HEK293 (cell line): ENCODE measurements at regions not wholly inside any gene's neighbourhood (a gene's known extent, or its start where the extent isn't known, plus 50 kb on each side); places are given as distances from the start of the nearest gene placed in this dataset.

Source experiments
- CTCF ChIA-PET: fragments of 350-600 bp; formaldehyde crosslinking; extraction: SDS; loops from one replicate; lab custom pipeline; 2021; ENCODE audit warnings: antibody characterized with exemption; lab: Yijun Ruan, JAX
- POLR2A ChIA-PET: fragments of 300-600 bp; formaldehyde crosslinking; extraction: SDS; loops from one replicate; lab custom pipeline; 2020; ENCODE audit warnings: antibody characterized with exemption, inconsistent platforms; lab: Yijun Ruan, JAX
- H3K27ac ChIP-seq: fragments of 200-500 bp; sonication (Bioruptor generic); 2 replicates; pipeline ENCODE4 v1.5.1; 2014; ENCODE audit warnings: low read depth, low read length, control low read depth, inconsistent platforms; ENCODE audit errors: extremely low read depth
- H3K36me3 ChIP-seq, 2 experiments: fragments of 200-500 bp in 1 of 2; sonication (Bioruptor generic) in 1 of 2; 1 replicate in 1 of 2; 2 replicates in 1 of 2; pipeline ENCODE4 v1.5.1; 2014 to 2017; ENCODE audit warnings: inconsistent platforms in 2 of 2, low read length in 2 of 2; ENCODE audit not compliant: control insufficient read depth in 2 of 2, insufficient read depth in 1 of 2
- H3K4me1 ChIP-seq: fragments of 200-500 bp; sonication (Bioruptor generic); 2 replicates; pipeline ENCODE4 v1.5.1; 2014; ENCODE audit warnings: mild to moderate bottlenecking, low read length, inconsistent platforms; ENCODE audit not compliant: control insufficient read depth, insufficient read depth
- H3K4me3 ChIP-seq: 2 replicates; pipeline ENCODE4 v1.5.1; 2011; ENCODE audit warnings: low read depth, mild to moderate bottlenecking, control low read depth, low read length, moderate library complexity
- H3K9me3 ChIP-seq: fragments of 200-500 bp; sonication (Bioruptor generic); 2 replicates; pipeline ENCODE4 v1.5.1; 2014; ENCODE audit warnings: low read depth, low read length, inconsistent platforms; ENCODE audit not compliant: control insufficient read depth, insufficient read depth
- ZNF19 ChIP-seq: fragments of 450-650 bp; formaldehyde crosslinking; IDR thresholded peaks from 2 replicates; pipeline ENCODE4; 2016; ENCODE audit warnings: missing biosample characterization, missing genetic modification characterization, low read depth
- ZNF24 ChIP-seq: fragments of 450-650 bp; formaldehyde crosslinking; IDR thresholded peaks from 2 replicates; pipeline ENCODE4 v1.5.1; 2016; ENCODE audit warnings: missing biosample characterization, missing genetic modification characterization
- ZNF341 ChIP-seq: fragments of 450-650 bp; formaldehyde crosslinking; IDR thresholded peaks from 2 replicates; pipeline ENCODE4; 2016; ENCODE audit warnings: low read depth, missing biosample characterization, missing genetic modification characterization
- ZNF677 ChIP-seq: fragments of 450-650 bp; IDR thresholded peaks from 2 replicates; pipeline ENCODE4 v1.5.0; 2018; ENCODE audit warnings: missing biosample characterization, mild to moderate bottlenecking, missing genetic modification characterization, moderate library complexity
- ZNF707 ChIP-seq: fragments of 450-650 bp; formaldehyde crosslinking; IDR thresholded peaks from 2 replicates; pipeline ENCODE4 v1.5.1; 2016; ENCODE audit warnings: missing biosample characterization, missing genetic modification characterization
- TF ChIP-seq, protein P1 (sequence below): fragments of 450-650 bp; formaldehyde crosslinking; IDR thresholded peaks from 2 replicates; pipeline ENCODE4 v1.5.1; 2016; ENCODE audit warnings: missing biosample characterization, missing genetic modification characterization, borderline replicate concordance
- TF ChIP-seq, protein P2 (sequence below): fragments of 450-650 bp; formaldehyde crosslinking; IDR thresholded peaks from 2 replicates; pipeline ENCODE4 v1.5.1; 2017; ENCODE audit warnings: missing biosample characterization, missing genetic modification characterization
- TF ChIP-seq, protein P3 (sequence below): fragments of 450-650 bp; formaldehyde crosslinking; IDR thresholded peaks from 2 replicates; pipeline ENCODE4 v1.5.1; 2016; ENCODE audit warnings: missing biosample characterization, missing genetic modification characterization, borderline replicate concordance
- TF ChIP-seq, protein P4 (sequence below): fragments of 450-650 bp; formaldehyde crosslinking; IDR thresholded peaks from 2 replicates; pipeline ENCODE4 v1.5.1; 2016; ENCODE audit warnings: missing biosample characterization, missing genetic modification characterization
- TF ChIP-seq, protein P5 (sequence below): fragments of 450-650 bp; formaldehyde crosslinking; IDR thresholded peaks from 2 replicates; pipeline ENCODE4 v1.5.1; 2016; ENCODE audit warnings: missing biosample characterization, missing genetic modification characterization, low read depth

DNA sequence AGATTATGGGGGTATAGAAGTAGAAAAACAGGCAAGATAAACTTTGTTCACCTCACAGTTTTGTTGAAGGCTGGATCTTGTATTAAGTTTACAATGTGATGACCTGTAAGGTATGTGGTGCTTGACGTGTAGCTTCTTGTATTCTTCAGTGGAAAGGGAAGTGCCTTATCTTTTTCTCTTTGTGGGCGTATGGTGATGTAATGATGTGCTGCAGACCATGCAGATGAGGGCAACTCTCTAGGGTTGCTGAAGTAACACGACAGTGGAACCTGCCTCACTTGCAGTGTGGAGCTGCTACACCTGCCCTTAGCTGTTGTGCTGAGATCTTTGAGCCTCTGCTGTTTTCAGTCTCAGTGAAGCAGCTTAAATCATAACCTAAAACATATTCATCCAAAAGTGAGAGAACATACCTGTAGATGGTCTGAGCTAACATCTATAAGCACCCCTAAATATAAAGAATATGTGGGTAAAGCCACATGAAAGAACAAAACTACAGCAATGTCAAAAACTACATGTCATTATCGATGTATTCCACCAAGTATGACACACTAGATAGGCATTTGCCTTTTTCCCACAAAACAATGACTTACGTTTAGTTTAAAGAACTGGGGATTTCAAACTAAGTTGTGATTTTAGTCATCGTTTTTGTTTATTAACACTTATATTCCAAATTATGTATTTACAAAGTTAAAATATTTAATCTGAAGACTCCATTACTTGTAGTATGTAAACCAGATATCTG, 1144.1 kb downstream of the CNTNAP5 start:
- ChIA-PET CTCF (no interaction called here), POLR2A (no interaction called here)
- H3K27ac ChIP-seq: no peak overlapping the region
- TF ChIP-seq, protein P1, sequence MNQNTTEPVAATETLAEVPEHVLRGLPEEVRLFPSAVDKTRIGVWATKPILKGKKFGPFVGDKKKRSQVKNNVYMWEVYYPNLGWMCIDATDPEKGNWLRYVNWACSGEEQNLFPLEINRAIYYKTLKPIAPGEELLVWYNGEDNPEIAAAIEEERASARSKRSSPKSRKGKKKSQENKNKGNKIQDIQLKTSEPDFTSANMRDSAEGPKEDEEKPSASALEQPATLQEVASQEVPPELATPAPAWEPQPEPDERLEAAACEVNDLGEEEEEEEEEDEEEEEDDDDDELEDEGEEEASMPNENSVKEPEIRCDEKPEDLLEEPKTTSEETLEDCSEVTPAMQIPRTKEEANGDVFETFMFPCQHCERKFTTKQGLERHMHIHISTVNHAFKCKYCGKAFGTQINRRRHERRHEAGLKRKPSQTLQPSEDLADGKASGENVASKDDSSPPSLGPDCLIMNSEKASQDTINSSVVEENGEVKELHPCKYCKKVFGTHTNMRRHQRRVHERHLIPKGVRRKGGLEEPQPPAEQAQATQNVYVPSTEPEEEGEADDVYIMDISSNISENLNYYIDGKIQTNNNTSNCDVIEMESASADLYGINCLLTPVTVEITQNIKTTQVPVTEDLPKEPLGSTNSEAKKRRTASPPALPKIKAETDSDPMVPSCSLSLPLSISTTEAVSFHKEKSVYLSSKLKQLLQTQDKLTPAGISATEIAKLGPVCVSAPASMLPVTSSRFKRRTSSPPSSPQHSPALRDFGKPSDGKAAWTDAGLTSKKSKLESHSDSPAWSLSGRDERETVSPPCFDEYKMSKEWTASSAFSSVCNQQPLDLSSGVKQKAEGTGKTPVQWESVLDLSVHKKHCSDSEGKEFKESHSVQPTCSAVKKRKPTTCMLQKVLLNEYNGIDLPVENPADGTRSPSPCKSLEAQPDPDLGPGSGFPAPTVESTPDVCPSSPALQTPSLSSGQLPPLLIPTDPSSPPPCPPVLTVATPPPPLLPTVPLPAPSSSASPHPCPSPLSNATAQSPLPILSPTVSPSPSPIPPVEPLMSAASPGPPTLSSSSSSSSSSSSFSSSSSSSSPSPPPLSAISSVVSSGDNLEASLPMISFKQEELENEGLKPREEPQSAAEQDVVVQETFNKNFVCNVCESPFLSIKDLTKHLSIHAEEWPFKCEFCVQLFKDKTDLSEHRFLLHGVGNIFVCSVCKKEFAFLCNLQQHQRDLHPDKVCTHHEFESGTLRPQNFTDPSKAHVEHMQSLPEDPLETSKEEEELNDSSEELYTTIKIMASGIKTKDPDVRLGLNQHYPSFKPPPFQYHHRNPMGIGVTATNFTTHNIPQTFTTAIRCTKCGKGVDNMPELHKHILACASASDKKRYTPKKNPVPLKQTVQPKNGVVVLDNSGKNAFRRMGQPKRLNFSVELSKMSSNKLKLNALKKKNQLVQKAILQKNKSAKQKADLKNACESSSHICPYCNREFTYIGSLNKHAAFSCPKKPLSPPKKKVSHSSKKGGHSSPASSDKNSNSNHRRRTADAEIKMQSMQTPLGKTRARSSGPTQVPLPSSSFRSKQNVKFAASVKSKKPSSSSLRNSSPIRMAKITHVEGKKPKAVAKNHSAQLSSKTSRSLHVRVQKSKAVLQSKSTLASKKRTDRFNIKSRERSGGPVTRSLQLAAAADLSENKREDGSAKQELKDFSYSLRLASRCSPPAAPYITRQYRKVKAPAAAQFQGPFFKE (tag by site-specific recombination): no peak
- TF ChIP-seq, protein P2, sequence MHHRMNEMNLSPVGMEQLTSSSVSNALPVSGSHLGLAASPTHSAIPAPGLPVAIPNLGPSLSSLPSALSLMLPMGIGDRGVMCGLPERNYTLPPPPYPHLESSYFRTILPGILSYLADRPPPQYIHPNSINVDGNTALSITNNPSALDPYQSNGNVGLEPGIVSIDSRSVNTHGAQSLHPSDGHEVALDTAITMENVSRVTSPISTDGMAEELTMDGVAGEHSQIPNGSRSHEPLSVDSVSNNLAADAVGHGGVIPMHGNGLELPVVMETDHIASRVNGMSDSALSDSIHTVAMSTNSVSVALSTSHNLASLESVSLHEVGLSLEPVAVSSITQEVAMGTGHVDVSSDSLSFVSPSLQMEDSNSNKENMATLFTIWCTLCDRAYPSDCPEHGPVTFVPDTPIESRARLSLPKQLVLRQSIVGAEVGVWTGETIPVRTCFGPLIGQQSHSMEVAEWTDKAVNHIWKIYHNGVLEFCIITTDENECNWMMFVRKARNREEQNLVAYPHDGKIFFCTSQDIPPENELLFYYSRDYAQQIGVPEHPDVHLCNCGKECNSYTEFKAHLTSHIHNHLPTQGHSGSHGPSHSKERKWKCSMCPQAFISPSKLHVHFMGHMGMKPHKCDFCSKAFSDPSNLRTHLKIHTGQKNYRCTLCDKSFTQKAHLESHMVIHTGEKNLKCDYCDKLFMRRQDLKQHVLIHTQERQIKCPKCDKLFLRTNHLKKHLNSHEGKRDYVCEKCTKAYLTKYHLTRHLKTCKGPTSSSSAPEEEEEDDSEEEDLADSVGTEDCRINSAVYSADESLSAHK (tag by site-specific recombination): no peak
- no peak for TF ChIP-seq ZNF677
- no peak for TF ChIP-seq ZNF19 (tag by site-specific recombination)
- TF ChIP-seq, protein P3, sequence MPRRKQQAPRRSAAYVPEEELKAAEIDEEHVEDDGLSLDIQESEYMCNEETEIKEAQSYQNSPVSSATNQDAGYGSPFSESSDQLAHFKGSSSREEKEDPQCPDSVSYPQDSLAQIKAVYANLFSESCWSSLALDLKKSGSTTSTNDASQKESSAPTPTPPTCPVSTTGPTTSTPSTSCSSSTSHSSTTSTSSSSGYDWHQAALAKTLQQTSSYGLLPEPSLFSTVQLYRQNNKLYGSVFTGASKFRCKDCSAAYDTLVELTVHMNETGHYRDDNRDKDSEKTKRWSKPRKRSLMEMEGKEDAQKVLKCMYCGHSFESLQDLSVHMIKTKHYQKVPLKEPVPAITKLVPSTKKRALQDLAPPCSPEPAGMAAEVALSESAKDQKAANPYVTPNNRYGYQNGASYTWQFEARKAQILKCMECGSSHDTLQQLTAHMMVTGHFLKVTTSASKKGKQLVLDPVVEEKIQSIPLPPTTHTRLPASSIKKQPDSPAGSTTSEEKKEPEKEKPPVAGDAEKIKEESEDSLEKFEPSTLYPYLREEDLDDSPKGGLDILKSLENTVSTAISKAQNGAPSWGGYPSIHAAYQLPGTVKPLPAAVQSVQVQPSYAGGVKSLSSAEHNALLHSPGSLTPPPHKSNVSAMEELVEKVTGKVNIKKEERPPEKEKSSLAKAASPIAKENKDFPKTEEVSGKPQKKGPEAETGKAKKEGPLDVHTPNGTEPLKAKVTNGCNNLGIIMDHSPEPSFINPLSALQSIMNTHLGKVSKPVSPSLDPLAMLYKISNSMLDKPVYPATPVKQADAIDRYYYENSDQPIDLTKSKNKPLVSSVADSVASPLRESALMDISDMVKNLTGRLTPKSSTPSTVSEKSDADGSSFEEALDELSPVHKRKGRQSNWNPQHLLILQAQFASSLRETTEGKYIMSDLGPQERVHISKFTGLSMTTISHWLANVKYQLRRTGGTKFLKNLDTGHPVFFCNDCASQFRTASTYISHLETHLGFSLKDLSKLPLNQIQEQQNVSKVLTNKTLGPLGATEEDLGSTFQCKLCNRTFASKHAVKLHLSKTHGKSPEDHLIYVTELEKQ (tag by site-specific recombination): no peak
- no peak for TF ChIP-seq ZNF341
- TF ChIP-seq ZNF24 (tag by site-specific recombination): no peak
- TF ChIP-seq, protein P4, sequence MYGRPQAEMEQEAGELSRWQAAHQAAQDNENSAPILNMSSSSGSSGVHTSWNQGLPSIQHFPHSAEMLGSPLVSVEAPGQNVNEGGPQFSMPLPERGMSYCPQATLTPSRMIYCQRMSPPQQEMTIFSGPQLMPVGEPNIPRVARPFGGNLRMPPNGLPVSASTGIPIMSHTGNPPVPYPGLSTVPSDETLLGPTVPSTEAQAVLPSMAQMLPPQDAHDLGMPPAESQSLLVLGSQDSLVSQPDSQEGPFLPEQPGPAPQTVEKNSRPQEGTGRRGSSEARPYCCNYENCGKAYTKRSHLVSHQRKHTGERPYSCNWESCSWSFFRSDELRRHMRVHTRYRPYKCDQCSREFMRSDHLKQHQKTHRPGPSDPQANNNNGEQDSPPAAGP (tag by site-specific recombination): no peak
- TF ChIP-seq ZNF707: no peak
- TF ChIP-seq, protein P5, sequence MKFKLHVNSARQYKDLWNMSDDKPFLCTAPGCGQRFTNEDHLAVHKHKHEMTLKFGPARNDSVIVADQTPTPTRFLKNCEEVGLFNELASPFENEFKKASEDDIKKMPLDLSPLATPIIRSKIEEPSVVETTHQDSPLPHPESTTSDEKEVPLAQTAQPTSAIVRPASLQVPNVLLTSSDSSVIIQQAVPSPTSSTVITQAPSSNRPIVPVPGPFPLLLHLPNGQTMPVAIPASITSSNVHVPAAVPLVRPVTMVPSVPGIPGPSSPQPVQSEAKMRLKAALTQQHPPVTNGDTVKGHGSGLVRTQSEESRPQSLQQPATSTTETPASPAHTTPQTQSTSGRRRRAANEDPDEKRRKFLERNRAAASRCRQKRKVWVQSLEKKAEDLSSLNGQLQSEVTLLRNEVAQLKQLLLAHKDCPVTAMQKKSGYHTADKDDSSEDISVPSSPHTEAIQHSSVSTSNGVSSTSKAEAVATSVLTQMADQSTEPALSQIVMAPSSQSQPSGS: no peak
- H3K4me1 ChIP-seq: no peaks in the 10 kb centered on the region
- no peaks in the 10 kb centered on the region for H3K36me3 ChIP-seq
- no peaks in the 10 kb centered on the region for H3K9me3 ChIP-seq
- no peak overlapping the region for H3K4me3 ChIP-seq
